ENCODE measurements at regions not wholly inside any gene's neighbourhood (a gene's known extent, or its start where the extent isn't known, plus 50 kb on each side); places are given as distances from the start of the nearest gene placed in this dataset.
"Not testable (repeated sequence)": the region's sequence is repeated elsewhere in the genome, so short reads cannot be mapped to it uniquely, and the experiment has no call there.

DNA sequence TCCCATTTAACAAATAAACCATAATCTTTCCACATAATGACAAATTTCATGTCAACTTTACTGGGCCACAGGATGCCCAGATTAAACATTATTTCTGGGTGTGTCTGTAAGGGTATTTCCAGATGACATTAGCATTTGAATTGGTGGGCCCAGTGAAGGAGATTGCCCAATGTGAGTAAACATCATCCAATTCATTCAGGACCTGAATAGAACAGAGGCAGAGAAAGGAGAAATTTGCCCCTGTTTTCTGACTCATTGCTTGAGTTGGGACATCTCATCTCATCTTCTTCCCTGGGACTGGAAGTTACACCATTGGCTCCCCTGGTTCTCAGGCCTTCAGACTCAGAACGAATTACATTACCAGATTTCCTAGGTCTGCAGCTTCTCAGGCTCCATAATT, 142.9 kb downstream of the TPBG start:
- no peak overlapping the region for H3K4me3 ChIP-seq (ENCODE audit: low read length)
- DNase-seq (ENCODE audit: low read depth) = no peak
- TF ChIP-seq, protein P1, sequence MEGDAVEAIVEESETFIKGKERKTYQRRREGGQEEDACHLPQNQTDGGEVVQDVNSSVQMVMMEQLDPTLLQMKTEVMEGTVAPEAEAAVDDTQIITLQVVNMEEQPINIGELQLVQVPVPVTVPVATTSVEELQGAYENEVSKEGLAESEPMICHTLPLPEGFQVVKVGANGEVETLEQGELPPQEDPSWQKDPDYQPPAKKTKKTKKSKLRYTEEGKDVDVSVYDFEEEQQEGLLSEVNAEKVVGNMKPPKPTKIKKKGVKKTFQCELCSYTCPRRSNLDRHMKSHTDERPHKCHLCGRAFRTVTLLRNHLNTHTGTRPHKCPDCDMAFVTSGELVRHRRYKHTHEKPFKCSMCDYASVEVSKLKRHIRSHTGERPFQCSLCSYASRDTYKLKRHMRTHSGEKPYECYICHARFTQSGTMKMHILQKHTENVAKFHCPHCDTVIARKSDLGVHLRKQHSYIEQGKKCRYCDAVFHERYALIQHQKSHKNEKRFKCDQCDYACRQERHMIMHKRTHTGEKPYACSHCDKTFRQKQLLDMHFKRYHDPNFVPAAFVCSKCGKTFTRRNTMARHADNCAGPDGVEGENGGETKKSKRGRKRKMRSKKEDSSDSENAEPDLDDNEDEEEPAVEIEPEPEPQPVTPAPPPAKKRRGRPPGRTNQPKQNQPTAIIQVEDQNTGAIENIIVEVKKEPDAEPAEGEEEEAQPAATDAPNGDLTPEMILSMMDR (conservative IDR thresholded peaks at IDR 0.05; ENCODE audit: low read depth, low read length) = no peak

DNA sequence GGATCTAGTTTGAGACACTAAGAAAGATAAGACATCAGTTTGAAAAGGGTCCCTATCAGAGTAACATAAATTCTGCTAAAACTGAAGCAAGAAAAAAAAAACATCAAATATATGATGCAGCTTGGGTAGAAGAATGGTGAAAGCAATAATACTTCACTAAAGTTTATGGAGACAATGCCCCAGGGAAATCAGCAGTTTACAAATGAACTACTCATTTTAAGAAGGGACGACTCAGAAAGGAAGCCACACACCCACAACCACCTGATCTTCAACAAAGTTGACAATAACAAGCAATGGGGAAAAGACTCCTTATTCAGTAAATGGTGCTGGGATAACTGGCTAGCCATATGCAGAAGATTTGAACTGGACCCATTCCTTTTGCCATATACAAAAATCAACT, 143.5 kb downstream of the TPBG start:
- H3K4me3 ChIP-seq (ENCODE audit: low read length) = no peak overlapping the region
- TF ChIP-seq, protein P1 (conservative IDR thresholded peaks at IDR 0.05; ENCODE audit: low read depth, low read length) = no peak
- DNase-seq (ENCODE audit: low read depth) = no peak

DNA sequence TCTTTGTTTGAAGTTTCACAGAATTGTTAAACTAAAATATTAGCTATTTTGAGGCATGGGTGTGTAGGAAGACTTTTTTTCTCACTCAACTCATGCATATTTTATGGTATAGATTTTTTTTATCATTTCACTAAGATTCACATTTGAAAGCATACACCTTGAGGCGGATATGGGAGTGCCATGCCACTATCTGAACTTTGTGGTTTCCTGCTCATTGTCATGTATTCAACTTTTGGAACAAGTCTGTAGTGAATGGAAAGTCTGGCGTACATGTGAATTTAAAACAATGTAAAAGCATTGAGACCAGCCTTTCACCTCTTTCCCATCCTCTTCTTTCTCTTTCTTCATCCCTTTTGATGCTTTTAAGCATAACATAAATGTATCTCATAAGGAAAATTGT, 147.9 kb downstream of the TPBG start:
- H3K4me3 ChIP-seq (ENCODE audit: low read length) = no peak overlapping the region
- TF ChIP-seq, protein P1 (conservative IDR thresholded peaks at IDR 0.05; ENCODE audit: low read depth, low read length) = no peak
- DNase-seq (ENCODE audit: low read depth) = no peak

DNA sequence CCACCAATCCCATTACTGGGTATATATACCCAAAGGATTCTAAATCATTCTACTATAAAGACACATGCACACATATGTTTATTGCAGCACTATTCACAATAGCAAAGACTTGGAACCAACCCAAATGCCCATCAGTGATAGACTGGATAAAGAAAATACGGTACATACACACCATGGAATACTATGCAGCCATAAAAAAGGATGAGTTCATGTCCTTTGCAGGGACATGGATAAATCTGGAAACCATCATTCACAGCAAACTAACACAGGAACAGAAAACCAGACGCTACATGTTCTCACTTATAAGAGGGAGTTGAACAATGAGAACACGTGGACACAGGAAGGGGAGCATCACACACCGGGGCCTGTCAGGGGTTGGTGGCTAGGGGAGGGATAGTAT, 154.3 kb downstream of the TPBG start:
- not testable (repeated sequence) for DNase-seq (ENCODE audit: low read depth); H3K4me3 ChIP-seq (ENCODE audit: low read length)

DNA sequence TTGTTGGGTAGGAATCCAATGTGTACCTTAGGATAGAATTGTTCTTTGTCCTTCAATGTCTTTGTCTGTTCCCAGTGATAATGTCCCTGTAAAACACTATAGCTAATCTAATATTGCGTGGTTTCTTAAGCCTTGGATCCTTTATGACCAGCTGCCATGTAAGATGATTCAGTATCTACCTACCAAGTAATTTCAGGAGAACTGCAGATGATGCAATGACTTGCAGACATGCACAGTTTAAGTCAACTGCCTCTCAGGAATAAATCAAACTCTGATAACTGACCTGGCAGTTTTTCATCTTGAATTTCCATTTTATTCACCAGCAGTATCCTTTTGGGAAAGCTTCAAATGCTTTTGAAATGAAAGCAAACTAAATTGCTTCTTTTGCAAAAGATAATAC, 157.8 kb downstream of the TPBG start:
- no peak overlapping the region for H3K4me3 ChIP-seq (ENCODE audit: low read length)
- TF ChIP-seq, protein P1 (conservative IDR thresholded peaks at IDR 0.05; ENCODE audit: low read depth, low read length) = no peak
- no peak for DNase-seq (ENCODE audit: low read depth)

DNA sequence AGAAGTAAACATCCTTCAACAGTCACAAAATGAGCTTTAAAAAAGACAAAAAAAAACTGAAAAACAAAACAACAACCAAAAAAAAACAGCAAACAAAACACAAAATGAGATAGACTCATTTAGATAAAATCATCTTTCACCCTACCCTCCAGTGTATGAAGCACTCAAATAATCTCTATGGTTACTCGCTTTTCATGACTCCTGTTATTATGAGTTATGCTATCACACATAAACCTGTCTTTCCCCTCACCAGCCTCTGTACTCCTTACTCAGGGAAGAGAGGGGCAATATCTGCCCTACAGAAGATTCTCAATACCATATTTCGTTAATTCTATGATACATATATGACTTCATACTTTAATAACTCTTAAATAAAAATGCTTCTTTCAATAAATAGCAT, 158.2 kb downstream of the TPBG start:
- TF ChIP-seq, protein P1 (conservative IDR thresholded peaks at IDR 0.05; ENCODE audit: low read depth, low read length) = no peak
- no peak for DNase-seq (ENCODE audit: low read depth)
- H3K4me3 ChIP-seq (ENCODE audit: low read length) = no peak overlapping the region

DNA sequence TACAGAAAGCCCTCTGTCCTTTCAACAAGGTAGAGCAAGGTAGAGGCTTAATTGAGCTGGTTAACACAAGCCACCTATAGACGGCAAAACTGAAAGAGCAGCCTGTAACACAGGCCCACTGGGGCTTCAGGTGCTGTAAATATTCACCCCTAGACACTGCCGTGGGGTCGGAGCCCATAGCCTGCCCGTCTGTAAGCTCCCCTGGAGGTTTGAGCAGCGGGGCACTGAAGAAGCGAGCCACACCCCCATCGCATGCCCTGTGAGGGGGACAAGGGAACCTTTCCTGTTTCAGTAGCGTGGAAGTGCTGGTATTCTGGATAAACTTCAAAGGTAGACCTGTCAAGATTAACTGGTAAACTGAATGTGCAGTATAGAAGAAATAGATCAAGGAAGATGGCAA, 160.4 kb downstream of the TPBG start:
- TF ChIP-seq, protein P1 (conservative IDR thresholded peaks at IDR 0.05; ENCODE audit: low read depth, low read length) = no peak
- DNase-seq (ENCODE audit: low read depth) = no peak
- H3K4me3 ChIP-seq (ENCODE audit: low read length) = no peak overlapping the region

Measured in retinal pigment epithelial cell (primary cell).